ENCODE measurements at regions not wholly inside any gene's neighbourhood (a gene's known extent, or its start where the extent isn't known, plus 50 kb on each side); places are given as distances from the start of the nearest gene placed in this dataset.
"Not testable (repeated sequence)": the region's sequence is repeated elsewhere in the genome, so short reads cannot be mapped to it uniquely, and the experiment has no call there.

GRCh38 chr11:14573539-14574057 is 53.4 kb upstream of the PSMA1 start:
- not testable (repeated sequence) for DNase-seq (ENCODE audit: low read depth, low spot score)

- DNase-seq (ENCODE audit: low read depth, low spot score): no peak
These were observed 57.1 kb upstream of the PSMA1 start for GRCh38 chr11:14577292-14577691.

- no peak for DNase-seq (ENCODE audit: low read depth, low spot score)
These were observed 57.8 kb upstream of the PSMA1 start for GRCh38 chr11:14577835-14578529.

- DNase-seq (ENCODE audit: low read depth, low spot score): peak; percentile 69
These were observed 58.4 kb upstream of the PSMA1 start for GRCh38 chr11:14578541-14578956.

- no peak for DNase-seq (ENCODE audit: low read depth, low spot score)
These were observed 59.5 kb upstream of the PSMA1 start for GRCh38 chr11:14579646-14580045.

- DNase-seq (ENCODE audit: low read depth, low spot score): no peak
These were observed 60.8 kb upstream of the PDE3B start for GRCh38 chr11:14582793-14583192.

GRCh38 chr11:14583252-14584034 is 60.2 kb upstream of the PDE3B start:
- no peak for DNase-seq (ENCODE audit: low read depth, low spot score)

- DNase-seq (ENCODE audit: low read depth, low spot score): no peak
These were observed 59.6 kb upstream of the PDE3B start for GRCh38 chr11:14584035-14584363.

- no peak for DNase-seq (ENCODE audit: low read depth, low spot score)
These were observed 59.0 kb upstream of the PDE3B start for GRCh38 chr11:14584595-14584994.

- DNase-seq (ENCODE audit: low read depth, low spot score): no peak
These were observed 58.2 kb upstream of the PDE3B start for GRCh38 chr11:14585438-14585837.

- DNase-seq (ENCODE audit: low read depth, low spot score): no peak
These were observed 56.3 kb upstream of the PDE3B start for GRCh38 chr11:14587258-14587657.

GRCh38 chr11:14588681-14589080 is 54.9 kb upstream of the PDE3B start:
- DNase-seq (ENCODE audit: low read depth, low spot score): no peak

GRCh38 chr11:14589421-14589820 is 54.2 kb upstream of the PDE3B start:
- no peak for DNase-seq (ENCODE audit: low read depth, low spot score)

- not testable (repeated sequence) for DNase-seq (ENCODE audit: low read depth, low spot score)
These were observed 52.6 kb upstream of the PDE3B start for GRCh38 chr11:14591046-14591445.

GRCh38 chr11:14593671-14594070 is 49.9 kb upstream of the PDE3B start:
- no peak for DNase-seq (ENCODE audit: low read depth, low spot score)
